IMR-90 (cell line): ENCODE measurements at regions not wholly inside any gene's neighbourhood (a gene's known extent, or its start where the extent isn't known, plus 50 kb on each side); places are given as distances from the start of the nearest gene placed in this dataset.

Experiments
- ATAC-seq: fragments of 200-7000 bp; cut with Tn5 transposase; 2 replicates; pipeline ENCODE4 v1.9.1; 2020; ENCODE audit warnings: low read depth, mild to moderate bottlenecking, moderate library complexity
- BruUV-seq: library from RNA; stranded (reverse); fragments of 400-500 nt; replicated peaks from 2 replicates; lab custom pipeline; 2021; lab: Mats Ljungman, UMichigan
- CTCF ChIA-PET: fragments of 300-600 bp; formaldehyde crosslinking; extraction: SDS; loops from one replicate; lab custom pipeline; 2021; ENCODE audit warnings: antibody characterized with exemption; lab: Yijun Ruan, JAX
- POLR2A ChIA-PET: fragments of 300-600 bp; sonication (Branson Sonifier 250); formaldehyde crosslinking; loops from one replicate; lab custom pipeline; 2022; ENCODE audit warnings: antibody characterized with exemption; ENCODE audit not compliant: unreplicated experiment; lab: Charles Lee
- DNase-seq: peaks from one replicate; pipeline ENCODE4 v3.0.0; 2013
- H2AFZ ChIP-seq: replicated peaks from 2 replicates; pipeline ENCODE3; 2013; ENCODE audit warnings: low read length, mild to moderate bottlenecking; ENCODE audit not compliant: poor library complexity
- H2AK5ac ChIP-seq: 2 replicates; pipeline ENCODE4 v1.6.1; 2013; ENCODE audit warnings: low read depth, low read length, inconsistent platforms
- H2AK9ac ChIP-seq: replicated peaks from 2 replicates; pipeline ENCODE3; 2013; ENCODE audit warnings: mild to moderate bottlenecking, low read depth, low read length, moderate library complexity; ENCODE audit not compliant: poor library complexity
- H2BK120ac ChIP-seq: 2 replicates; pipeline ENCODE4 v1.6.1; 2013; ENCODE audit warnings: low read depth, low read length, inconsistent platforms
- H2BK15ac ChIP-seq: 3 replicates; pipeline ENCODE4 v1.6.1; 2013; ENCODE audit warnings: low read depth, low read length, inconsistent platforms
- H2BK20ac ChIP-seq: 2 replicates; pipeline ENCODE4 v1.6.1; 2013; ENCODE audit warnings: low read depth, mild to moderate bottlenecking, inconsistent platforms, low read length, moderate library complexity
- H2BK5ac ChIP-seq: 2 replicates; pipeline ENCODE4 v1.6.1; 2013; ENCODE audit warnings: mild to moderate bottlenecking, low read depth, low read length, inconsistent platforms; ENCODE audit not compliant: poor library complexity, severe bottlenecking
- H3K14ac ChIP-seq: replicated peaks from 2 replicates; pipeline ENCODE4 v1.6.1; 2013; ENCODE audit warnings: low read depth, low read length, inconsistent platforms
- H3K18ac ChIP-seq: 2 replicates; pipeline ENCODE4 v1.6.1; 2013; ENCODE audit warnings: low read depth, low read length, control low read depth
- H3K23ac ChIP-seq: 2 replicates; pipeline ENCODE4 v1.6.1; 2013; ENCODE audit warnings: low read depth, low read length, inconsistent platforms
- H3K27ac ChIP-seq: 2 replicates; pipeline ENCODE4 v1.5.1; 2013; ENCODE audit warnings: mild to moderate bottlenecking, control low read depth, low read length; ENCODE audit not compliant: insufficient read depth
- H3K27me3 ChIP-seq: 2 replicates; pipeline ENCODE4 v1.6.1; 2013; ENCODE audit warnings: low read length; ENCODE audit not compliant: control insufficient read depth, insufficient read depth
- H3K36me3 ChIP-seq: 2 replicates; pipeline ENCODE4 v1.6.1; 2013; ENCODE audit warnings: low read length, mixed read lengths; ENCODE audit not compliant: control insufficient read depth, insufficient read depth
- H3K4ac ChIP-seq: 2 replicates; pipeline ENCODE4 v1.6.1; 2013; ENCODE audit warnings: low read depth, low read length, inconsistent platforms
- H3K4me1 ChIP-seq: 2 replicates; pipeline ENCODE4 v1.6.1; 2013; ENCODE audit warnings: low read length, mixed read lengths; ENCODE audit not compliant: control insufficient read depth, insufficient read depth
- H3K4me2 ChIP-seq: 2 replicates; pipeline ENCODE4 v1.6.1; 2013; ENCODE audit warnings: low read depth, mild to moderate bottlenecking, control low read depth, low read length, moderate library complexity
- H3K4me3 ChIP-seq: 2 replicates; pipeline ENCODE4 v1.5.1; 2013; ENCODE audit warnings: low read depth, mild to moderate bottlenecking, control low read depth, low read length, moderate library complexity; ENCODE audit not compliant: insufficient read depth
- H3K56ac ChIP-seq: 2 replicates; pipeline ENCODE4 v1.6.1; 2013; ENCODE audit warnings: low read length, inconsistent platforms; ENCODE audit not compliant: insufficient read depth; ENCODE audit errors: extremely low read depth
- H3K79me1 ChIP-seq, 2 experiments: 2 replicates each; pipeline ENCODE4 v1.6.1; 2013; ENCODE audit warnings: low read length in 2 of 2, inconsistent platforms in 1 of 2, low read depth in 1 of 2
- H3K9ac ChIP-seq: 2 replicates; pipeline ENCODE4 v1.6.1; 2013; ENCODE audit warnings: low read depth, low read length, control low read depth
- H3K9me1 ChIP-seq: 2 replicates; pipeline ENCODE4 v1.6.1; 2013; ENCODE audit warnings: low read length, inconsistent platforms; ENCODE audit not compliant: insufficient read depth
- H3K9me3 ChIP-seq: 2 replicates; pipeline ENCODE4 v1.6.1; 2013; ENCODE audit warnings: low read length; ENCODE audit not compliant: control insufficient read depth, insufficient read depth
- H4K20me1 ChIP-seq: 2 replicates; pipeline ENCODE4 v1.6.1; 2013; ENCODE audit warnings: low read length, inconsistent platforms; ENCODE audit not compliant: insufficient read depth
- H4K5ac ChIP-seq: 2 replicates; pipeline ENCODE4 v1.6.1; 2013; ENCODE audit warnings: mild to moderate bottlenecking, low read depth, low read length, control low read depth
- H4K8ac ChIP-seq, 2 experiments: 2 replicates each; pipeline ENCODE4 v1.6.1; 2013; ENCODE audit warnings: low read depth in 2 of 2, low read length in 2 of 2, control low read depth in 1 of 2, inconsistent platforms in 1 of 2
- H4K91ac ChIP-seq: 2 replicates; pipeline ENCODE4 v1.6.1; 2013; ENCODE audit warnings: low read depth, low read length, inconsistent platforms; ENCODE audit not compliant: insufficient read depth
- BHLHE40 ChIP-seq: fragments of 150-350 bp; IDR thresholded peaks from 2 replicates; pipeline ENCODE4 v1.6.1; 2016; ENCODE audit warnings: mild to moderate bottlenecking, low read depth, low read length
- CEBPB ChIP-seq: IDR thresholded peaks from 2 replicates; pipeline ENCODE4 v1.6.1; 2012; ENCODE audit warnings: low read depth, low read length, improper control_type of control experiment
- CHD1 ChIP-seq: IDR thresholded peaks from 2 replicates; pipeline ENCODE4 v1.6.1; 2012; ENCODE audit warnings: low read depth, low read length, improper control_type of control experiment
- CTCF ChIP-seq: conservative IDR thresholded peaks from 2 replicates; pipeline ENCODE4 v1.5.1; 2012; ENCODE audit warnings: mild to moderate bottlenecking, low read depth, low read length, improper control_type of control experiment
- ELK1 ChIP-seq: fragments of 150-350 bp; IDR thresholded peaks from 2 replicates; pipeline ENCODE4 v1.6.1; 2016; ENCODE audit warnings: low read depth, mild to moderate bottlenecking, low read length, moderate library complexity, borderline replicate concordance
- FOS ChIP-seq: fragments of 150-350 bp; IDR thresholded peaks from 2 replicates; pipeline ENCODE4 v1.6.1; 2016; ENCODE audit warnings: low read depth, low read length
- MAZ ChIP-seq: IDR thresholded peaks from 2 replicates; pipeline ENCODE4 v1.6.1; 2012; ENCODE audit warnings: low read depth, mild to moderate bottlenecking, low read length, improper control_type of control experiment, moderate library complexity, borderline replicate concordance
- MXI1 ChIP-seq: IDR thresholded peaks from 2 replicates; pipeline ENCODE4 v1.6.1; 2012; ENCODE audit warnings: low read depth, mild to moderate bottlenecking, low read length, moderate library complexity, borderline replicate concordance
- NFE2L2 ChIP-seq: fragments of 150-350 bp; IDR thresholded peaks from 2 replicates; pipeline ENCODE4 v1.6.1; 2016; ENCODE audit warnings: low read depth, mild to moderate bottlenecking, low read length
- POLR2A ChIP-seq: IDR thresholded peaks from 2 replicates; pipeline ENCODE4 v1.6.1; 2012; ENCODE audit warnings: mild to moderate bottlenecking, low read depth, low read length
- RAD21 ChIP-seq: IDR thresholded peaks from 2 replicates; pipeline ENCODE4 v1.6.1; 2012; ENCODE audit warnings: low read length, improper control_type of control experiment
- RCOR1 ChIP-seq: IDR thresholded peaks from 2 replicates; pipeline ENCODE4 v1.6.1; 2012; ENCODE audit warnings: mild to moderate bottlenecking, low read length, improper control_type of control experiment; ENCODE audit not compliant: insufficient replicate concordance
- RFX5 ChIP-seq: IDR thresholded peaks from 2 replicates; pipeline ENCODE4 v1.8.0; 2012; ENCODE audit warnings: low read depth, mild to moderate bottlenecking, low read length, moderate library complexity
- SMC3 ChIP-seq: fragments of 150-350 bp; IDR thresholded peaks from 2 replicates; pipeline ENCODE4 v1.6.1; 2016; ENCODE audit warnings: low read depth, mild to moderate bottlenecking, antibody characterized with exemption, low read length, moderate library complexity
- USF2 ChIP-seq: fragments of 150-350 bp; IDR thresholded peaks from 2 replicates; pipeline ENCODE4 v1.6.1; 2017; ENCODE audit warnings: mild to moderate bottlenecking, antibody characterized with exemption, low read length, low read depth
- WGBS, 2 experiments: methylation state at CpG; one replicate each; pipeline versions ENCODE4 v1.1.5 to v1.1.7; 2013; ENCODE audit warnings: missing lambda C conversion rate in 2 of 2; ENCODE audit not compliant: insufficient read length in 1 of 2; ENCODE audit errors: extremely low coverage in 2 of 2; 5-methylcytosine and 5-hydroxymethylcytosine counted together
- dilution Hi-C: fragments of 300-500 bp; cut with HindIII; formaldehyde crosslinking; loops from one replicate; pipeline ENCODE4 v1.14.3; 2018; ENCODE audit warnings: low sequenced_read_pairs; ENCODE audit not compliant: unreplicated experiment
- in situ Hi-C: fragments of 300-500 bp; cut with MboI; formaldehyde crosslinking; loops from 3 replicates; pipeline ENCODE4 v1.14.3; 2019; ENCODE audit warnings: low sequenced_read_pairs, inconsistent platforms, mixed read lengths
- intact Hi-C: fragments of 100-400 bp; cut with micrococcal nuclease; formaldehyde crosslinking; loops from 2 replicates; pipeline ENCODE4 v1.10.0; 2022

- Histone ChIP-seq H2BK20ac (no peak overlapping the region), H2BK5ac (no peak overlapping the region), H4K20me1 (no peaks in the 10 kb centered on the region), H3K36me3 (no peaks in the 10 kb centered on the region), H2AK9ac (no peak overlapping the region), H3K9me1 (no peaks in the 10 kb centered on the region), H3K9me3 (no peaks in the 10 kb centered on the region), H3K4ac (no peak overlapping the region), H4K8ac (no peak overlapping the region), H3K27me3 (peaks cover 7% of the 10 kb centered on the region), H3K9ac (no peak overlapping the region), H2AFZ (no peak overlapping the region), H3K4me3 (no peak overlapping the region), H3K18ac (no peak overlapping the region), H2AK5ac (no peak overlapping the region), H3K23ac (no peak overlapping the region), H2BK120ac (no peak overlapping the region), H4K91ac (no peak overlapping the region), H4K5ac (no peak overlapping the region), H3K79me1 (no peaks in the 10 kb centered on the region), H3K4me2 (no peak overlapping the region), H3K4me1 (no peaks in the 10 kb centered on the region), H3K14ac (no peak overlapping the region), H3K27ac (no peak overlapping the region), H2BK15ac (no peak overlapping the region), H3K56ac (no peak overlapping the region)
- WGBS, 2 experiments, result 44% methylated on average over 1 of the region's 3 CpGs; no CpG with 5 or more reads in 1 of the 2 experiments
- no peak for ATAC-seq
- CTCF ChIA-PET, result no interaction called here
- intact Hi-C loops, result no loop called here
- TF ChIP-seq MAZ, result no peak
- TF ChIP-seq CTCF, result no peak
- TF ChIP-seq SMC3, result no peak
- TF ChIP-seq FOS, result no peak
- TF ChIP-seq USF2, result no peak
- no peak for TF ChIP-seq RAD21
- TF ChIP-seq RCOR1, result no peak
- no peak for TF ChIP-seq ELK1
- no peak for TF ChIP-seq MXI1
- no peak for TF ChIP-seq NFE2L2
- TF ChIP-seq CHD1, result no peak
- no peak for TF ChIP-seq CEBPB
- TF ChIP-seq POLR2A, result no peak
- TF ChIP-seq BHLHE40, result no peak
- no peak for TF ChIP-seq RFX5
- BruUV-seq, result no TSS peak
- in situ Hi-C loops, result no loop called here
- dilution Hi-C loops, result no loop called here
- no peak for DNase-seq
- POLR2A ChIA-PET, result no interaction called here
These were observed 113.1 kb downstream of the QDPR start for GRCh38 chr4:17398805-17399204.
